ENCODE measurements at regions not wholly inside any gene's neighbourhood (a gene's known extent, or its start where the extent isn't known, plus 50 kb on each side); places are given as distances from the start of the nearest gene placed in this dataset.

DNA sequence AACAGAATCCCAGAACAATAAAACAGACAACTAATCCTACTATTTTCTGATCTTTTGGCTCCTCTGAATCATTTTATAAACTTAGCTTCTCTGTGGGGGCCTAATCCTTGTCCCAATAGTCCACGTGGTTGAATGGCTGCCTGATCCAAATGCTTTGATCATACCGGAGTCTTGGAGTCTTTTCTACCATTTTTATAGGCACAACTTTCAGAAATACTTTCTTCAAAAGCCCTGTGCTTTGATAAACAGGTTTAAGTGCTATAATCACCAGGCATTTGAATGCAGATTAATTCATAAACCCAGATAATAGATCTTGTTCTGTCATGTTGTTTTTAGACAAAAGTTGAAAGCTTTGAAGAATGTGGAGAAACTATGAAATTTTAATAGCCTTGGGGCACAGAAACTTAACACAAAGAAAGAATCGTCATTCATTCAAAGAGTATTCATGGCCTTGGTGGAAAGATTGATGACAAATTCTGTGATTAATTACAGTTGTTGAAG, 163.7 kb downstream of the AHR start:
- TF ChIP-seq, protein P1, sequence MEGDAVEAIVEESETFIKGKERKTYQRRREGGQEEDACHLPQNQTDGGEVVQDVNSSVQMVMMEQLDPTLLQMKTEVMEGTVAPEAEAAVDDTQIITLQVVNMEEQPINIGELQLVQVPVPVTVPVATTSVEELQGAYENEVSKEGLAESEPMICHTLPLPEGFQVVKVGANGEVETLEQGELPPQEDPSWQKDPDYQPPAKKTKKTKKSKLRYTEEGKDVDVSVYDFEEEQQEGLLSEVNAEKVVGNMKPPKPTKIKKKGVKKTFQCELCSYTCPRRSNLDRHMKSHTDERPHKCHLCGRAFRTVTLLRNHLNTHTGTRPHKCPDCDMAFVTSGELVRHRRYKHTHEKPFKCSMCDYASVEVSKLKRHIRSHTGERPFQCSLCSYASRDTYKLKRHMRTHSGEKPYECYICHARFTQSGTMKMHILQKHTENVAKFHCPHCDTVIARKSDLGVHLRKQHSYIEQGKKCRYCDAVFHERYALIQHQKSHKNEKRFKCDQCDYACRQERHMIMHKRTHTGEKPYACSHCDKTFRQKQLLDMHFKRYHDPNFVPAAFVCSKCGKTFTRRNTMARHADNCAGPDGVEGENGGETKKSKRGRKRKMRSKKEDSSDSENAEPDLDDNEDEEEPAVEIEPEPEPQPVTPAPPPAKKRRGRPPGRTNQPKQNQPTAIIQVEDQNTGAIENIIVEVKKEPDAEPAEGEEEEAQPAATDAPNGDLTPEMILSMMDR (IDR thresholded peaks at IDR 0.05; ENCODE audit: low read length), result no peak
- TF ChIP-seq EZH2 (optimal IDR thresholded peaks at IDR 0.05; ENCODE audit: low read depth, low read length), result no peak

All from MM.1S (cell line).